HG03095 (cell line): ENCODE measurements at regions not wholly inside any gene's neighbourhood (a gene's known extent, or its start where the extent isn't known, plus 50 kb on each side); places are given as distances from the start of the nearest gene placed in this dataset.
A peak's percentile ranks its signal among the peaks of the same experiment; 100 is the strongest.
"Not testable (repeated sequence)": the region's sequence is repeated elsewhere in the genome, so short reads cannot be mapped to it uniquely, and the experiment has no call there.

Experiments used
- ATAC-seq: cut with Tn5 transposase; IDR thresholded peaks from one replicate; pipeline ENCODE4 v1.9.1; 2021; ENCODE audit warnings: moderate library complexity; ENCODE audit not compliant: unreplicated experiment

DNA sequence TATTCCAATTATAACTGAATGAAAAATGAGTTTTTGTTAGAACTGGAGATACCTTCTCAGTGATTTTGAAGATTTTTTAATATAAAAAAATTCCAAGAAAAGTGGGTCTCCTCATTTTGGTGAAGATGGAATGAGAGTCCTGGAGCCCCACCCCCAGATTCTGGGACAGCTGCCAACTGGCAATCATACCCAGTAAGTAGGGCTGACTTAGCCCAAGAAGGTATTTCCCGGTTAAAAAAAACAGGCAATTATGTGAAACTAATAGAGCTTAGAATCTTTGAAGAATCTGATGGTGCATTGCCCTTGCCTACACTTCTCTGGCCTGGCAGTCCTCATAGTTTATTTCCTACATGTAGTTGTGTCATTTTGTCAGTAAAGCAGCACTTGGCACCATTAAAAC, 52.8 kb upstream of the VWDE start:
- ATAC-seq, result no peak

DNA sequence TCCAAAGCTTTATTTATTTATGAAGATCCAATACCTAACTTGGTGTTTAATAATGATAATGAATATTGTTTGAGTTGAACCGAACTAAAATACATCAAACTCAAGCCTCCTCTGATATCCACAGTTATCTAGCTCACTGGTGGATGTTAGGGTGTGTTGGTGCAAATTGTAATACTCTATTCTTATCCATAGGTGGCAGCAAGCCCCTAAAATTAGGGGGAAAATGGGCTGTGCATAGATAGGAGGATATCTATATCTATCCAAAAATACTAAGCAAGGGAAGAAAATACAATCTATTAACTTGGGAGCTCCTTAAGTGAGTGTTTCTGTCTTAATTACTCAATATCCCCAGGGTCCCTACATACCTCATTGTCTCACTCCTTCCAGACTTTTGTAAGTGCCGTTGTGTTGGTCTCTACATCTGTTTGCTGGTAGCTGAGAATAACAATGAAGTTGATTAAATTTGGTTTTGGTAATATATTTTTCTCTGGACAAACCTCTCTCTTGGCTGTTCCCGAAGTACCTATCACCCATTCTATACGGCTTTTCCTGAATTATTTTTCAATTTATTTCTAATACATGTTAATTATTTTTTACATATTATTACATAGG, 55.0 kb upstream of the VWDE start:
- ATAC-seq, result peak; percentile 98

- ATAC-seq, result no peak
These were observed 64.2 kb upstream of the VWDE start for GRCh38 chr7:12467837-12468236.

- ATAC-seq, result no peak
These were observed 65.9 kb upstream of the VWDE start for GRCh38 chr7:12469568-12469967.

- ATAC-seq, result no peak
These were observed 67.3 kb upstream of the VWDE start for GRCh38 chr7:12470930-12471329.

DNA sequence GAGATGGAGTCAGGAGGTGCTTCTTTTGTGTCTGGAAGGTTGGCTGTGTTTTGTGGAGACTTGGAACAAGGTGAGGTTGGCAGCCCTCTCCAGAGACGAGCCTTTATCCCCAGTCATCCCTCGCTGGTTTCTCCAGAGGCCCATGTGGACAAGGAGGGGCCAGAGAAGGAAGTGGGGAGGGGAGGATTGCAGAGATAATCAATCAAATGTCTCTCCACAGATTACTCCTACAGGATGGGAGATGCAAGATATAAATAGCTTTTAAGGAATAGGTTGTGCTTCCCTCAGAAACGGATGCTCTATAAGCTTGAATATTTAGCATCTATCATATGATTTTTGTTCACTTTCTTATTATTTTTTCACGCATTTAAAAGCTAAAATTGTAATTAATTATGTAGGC, 70.4 kb upstream of the VWDE start:
- ATAC-seq, result no peak

- ATAC-seq, result no peak
These were observed 71.8 kb upstream of the VWDE start for GRCh38 chr7:12475362-12476063.

GRCh38 chr7:12477620-12478019, 74.0 kb upstream of the VWDE start:
- no peak for ATAC-seq

GRCh38 chr7:12481722-12482121, 78.1 kb upstream of the VWDE start:
- ATAC-seq, result peak; percentile 95

DNA sequence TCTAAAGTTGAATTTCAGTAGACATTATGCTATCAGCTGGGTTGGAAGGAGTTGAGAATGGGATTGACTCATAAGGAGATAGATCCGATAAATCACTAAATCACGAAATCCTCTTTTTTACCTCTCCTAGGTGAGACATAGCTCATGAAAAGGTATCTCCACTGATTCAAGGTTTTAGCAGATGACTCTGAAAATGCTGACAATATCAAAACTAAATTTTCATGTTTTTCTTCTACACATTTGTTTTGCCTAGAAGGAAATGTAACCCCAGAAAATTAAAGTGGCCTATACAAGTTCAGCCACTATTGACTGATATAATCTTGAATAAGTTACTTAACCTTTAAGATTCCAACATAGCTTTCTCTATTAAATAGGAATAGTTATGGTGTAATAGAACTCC, 82.2 kb upstream of the VWDE start:
- no peak for ATAC-seq

GRCh38 chr7:12488341-12488740, 82.2 kb upstream of the SCIN start:
- ATAC-seq, result no peak

DNA sequence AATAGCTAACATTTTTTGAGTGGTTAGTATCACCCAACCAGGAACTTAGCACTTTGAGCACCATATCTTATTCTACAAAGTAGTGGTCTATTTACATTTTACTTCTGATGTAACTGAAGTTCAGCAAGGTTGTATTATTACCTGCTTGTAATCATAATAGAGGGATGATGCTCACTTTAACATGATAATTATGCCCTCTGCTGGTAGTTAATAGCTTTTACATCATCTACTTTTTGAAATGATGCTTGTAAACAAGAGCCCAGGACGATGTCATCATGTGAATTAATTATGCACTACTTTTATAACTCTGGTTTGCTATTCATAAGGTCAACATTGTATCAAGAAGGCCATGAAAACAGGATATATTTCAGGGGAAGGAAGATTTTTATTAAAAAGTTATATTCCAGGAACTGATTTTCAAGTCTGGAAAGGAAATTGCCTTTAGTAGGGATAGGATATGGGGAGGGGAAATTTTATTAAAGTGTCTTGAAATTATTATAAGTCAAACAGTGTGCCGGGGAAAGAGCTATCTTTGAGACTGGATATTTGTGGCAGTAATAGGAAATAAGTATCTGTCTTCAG, 80.3 kb upstream of the SCIN start:
- no peak for ATAC-seq

DNA sequence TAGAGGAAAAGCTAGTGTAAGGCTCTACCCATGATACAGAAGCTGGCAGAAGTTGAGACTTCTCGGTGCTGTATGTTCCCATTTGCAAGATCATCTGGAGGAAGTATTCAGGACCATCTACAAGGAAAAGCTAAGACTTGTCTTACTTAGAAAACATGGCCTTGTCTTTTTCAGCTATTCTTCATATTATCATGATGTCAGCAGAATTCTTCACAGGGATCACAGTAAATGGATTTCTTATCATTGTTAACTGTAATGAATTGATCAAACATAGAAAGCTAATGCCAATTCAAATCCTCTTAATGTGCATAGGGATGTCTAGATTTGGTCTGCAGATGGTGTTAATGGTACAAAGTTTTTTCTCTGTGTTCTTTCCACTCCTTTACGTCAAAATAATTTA, 79.6 kb upstream of the SCIN start:
- no peak for ATAC-seq

DNA sequence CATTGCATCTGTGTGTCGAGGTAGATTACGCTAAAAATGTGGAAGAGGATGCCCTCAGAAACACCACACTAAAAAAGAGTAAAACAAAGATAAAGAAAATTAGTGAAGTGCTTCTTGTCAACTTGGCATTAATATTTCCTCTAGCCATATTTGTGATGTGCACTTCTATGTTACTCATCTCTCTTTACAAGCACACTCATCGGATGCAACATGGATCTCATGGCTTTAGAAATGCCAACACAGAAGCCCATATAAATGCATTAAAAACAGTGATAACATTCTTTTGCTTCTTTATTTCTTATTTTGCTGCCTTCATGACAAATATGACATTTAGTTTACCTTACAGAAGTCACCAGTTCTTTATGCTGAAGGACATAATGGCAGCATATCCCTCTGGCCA, 79.0 kb upstream of the SCIN start:
- no peak for ATAC-seq

GRCh38 chr7:12493407-12493806, 77.1 kb upstream of the SCIN start:
- no peak for ATAC-seq

- ATAC-seq, result no peak
These were observed 76.4 kb upstream of the SCIN start for GRCh38 chr7:12493863-12494686.

DNA sequence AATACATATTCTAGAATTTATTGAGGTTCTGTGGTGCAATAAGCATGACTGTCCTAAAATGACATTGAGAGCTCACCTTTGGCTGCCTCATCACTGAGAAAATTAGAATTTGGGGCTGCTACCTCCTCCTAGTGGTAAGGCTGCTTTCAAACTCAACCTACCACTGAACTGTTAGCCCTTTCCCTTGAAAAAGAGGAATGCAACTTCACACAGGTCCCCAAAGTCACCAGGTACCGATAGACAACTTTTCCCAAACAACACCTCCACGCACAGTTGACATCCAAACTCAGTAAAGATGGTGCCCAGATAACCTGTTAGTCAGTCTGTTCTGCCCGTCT, 75.9 kb upstream of the SCIN start:
- ATAC-seq, result no peak

DNA sequence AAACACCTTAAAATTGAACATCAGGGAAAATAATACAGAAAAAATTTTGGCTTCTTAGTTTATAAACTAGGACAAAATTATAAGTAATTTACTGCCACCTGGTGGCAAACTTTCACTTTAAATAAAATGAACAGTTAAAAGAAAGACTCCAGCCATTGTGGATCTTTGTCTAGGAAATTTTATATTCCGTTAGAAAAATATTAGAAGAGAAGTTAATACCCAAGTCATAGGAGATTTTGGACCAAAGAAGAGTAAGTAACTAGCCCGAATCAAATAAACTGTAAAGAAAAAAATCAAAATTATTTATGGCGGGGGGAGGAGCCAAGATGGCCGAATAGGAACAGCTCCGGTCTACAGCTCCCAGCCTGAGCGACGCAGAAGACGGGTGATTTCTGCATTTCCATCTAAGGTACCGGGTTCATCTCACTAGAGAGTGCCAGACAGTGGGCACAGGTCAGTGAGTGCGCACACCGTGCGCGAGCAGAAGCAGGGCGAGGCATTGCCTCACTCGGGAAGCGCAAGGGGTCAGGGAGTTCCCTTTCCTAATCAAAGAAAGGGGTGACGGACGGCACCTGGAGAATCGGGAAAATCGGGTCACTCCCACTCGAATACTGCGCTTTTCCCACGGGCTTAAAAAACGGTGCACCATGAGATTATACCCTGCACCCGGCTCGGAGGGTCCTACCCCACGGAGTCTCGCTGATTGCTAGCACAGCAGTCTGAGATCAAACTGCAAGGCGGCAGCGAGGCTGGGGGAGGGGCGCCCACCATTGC, 73.4 kb upstream of the SCIN start:
- not testable (repeated sequence) for ATAC-seq

DNA sequence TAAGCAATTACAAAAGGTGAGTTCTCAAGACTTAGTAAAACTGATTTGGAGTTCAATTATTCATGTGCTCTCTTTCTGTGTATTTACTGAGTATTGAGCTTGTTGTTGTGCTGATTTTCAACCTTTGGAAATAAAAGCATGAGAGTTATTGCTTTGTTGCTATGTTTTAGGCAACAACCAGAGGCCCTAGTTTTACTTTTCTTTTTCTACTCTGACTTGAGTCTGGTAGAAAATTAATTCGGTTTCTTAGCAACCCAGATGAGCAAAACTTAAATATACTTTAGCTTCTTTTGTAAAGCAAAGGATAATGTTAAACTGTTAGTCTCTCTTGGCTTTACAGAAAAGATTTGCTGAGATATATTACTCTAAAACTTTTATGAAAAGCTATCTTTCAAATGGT, 66.4 kb upstream of the SCIN start:
- ATAC-seq, result no peak

GRCh38 chr7:12508005-12508404, 62.5 kb upstream of the SCIN start:
- no peak for ATAC-seq

GRCh38 chr7:12508554-12508953, 62.0 kb upstream of the SCIN start:
- ATAC-seq, result no peak
